CD8-positive, alpha-beta memory T cell (primary cell): ENCODE measurements at regions not wholly inside any gene's neighbourhood (a gene's known extent, or its start where the extent isn't known, plus 50 kb on each side); places are given as distances from the start of the nearest gene placed in this dataset.
A peak's percentile ranks its signal among the peaks of the same experiment; 100 is the strongest.
"Not testable (repeated sequence)": the region's sequence is repeated elsewhere in the genome, so short reads cannot be mapped to it uniquely, and the experiment has no call there.

Experiments
- CTCF ChIA-PET: fragments of 350-600 bp; sonication (Branson Sonifier 250); formaldehyde crosslinking; loops from one replicate; lab custom pipeline; 2021; ENCODE audit warnings: antibody characterized with exemption; lab: Charles Lee
- POLR2A ChIA-PET: fragments of 350-600 bp; sonication (Branson Sonifier 250); formaldehyde crosslinking; loops from one replicate; lab custom pipeline; 2021; ENCODE audit warnings: antibody characterized with exemption; lab: Charles Lee
- DNase-seq, 5 donors: peaks; one replicate each; pipeline versions ENCODE4 v3.0.0 to v3.0.0-alpha.2; 2020 to 2022; ENCODE audit warnings: mixed read lengths in 1 of 5
- H3K27ac ChIP-seq: one replicate; pipeline ENCODE4 v1.7.0; 2013; ENCODE audit warnings: low read depth, mild to moderate bottlenecking, low read length, moderate library complexity
- H3K27me3 ChIP-seq: 2 replicates; pipeline ENCODE4 v1.7.0; 2013; ENCODE audit warnings: low read length, mild to moderate bottlenecking; ENCODE audit not compliant: insufficient read depth, poor library complexity, severe bottlenecking
- H3K36me3 ChIP-seq: 2 replicates; pipeline ENCODE4 v1.7.0; 2013; ENCODE audit warnings: mild to moderate bottlenecking, low read length, moderate library complexity; ENCODE audit not compliant: insufficient read depth
- H3K4me1 ChIP-seq: 2 replicates; pipeline ENCODE4 v1.7.0; 2013; ENCODE audit warnings: mild to moderate bottlenecking, low read length, moderate library complexity; ENCODE audit not compliant: insufficient read depth
- H3K4me3 ChIP-seq: 2 replicates; pipeline ENCODE4 v1.7.0; 2013; ENCODE audit warnings: mild to moderate bottlenecking, low read length
- H3K9me3 ChIP-seq: 2 replicates; pipeline ENCODE4 v1.7.0; 2013; ENCODE audit warnings: mild to moderate bottlenecking, low read length
- H3K27ac Mint-ChIP-seq, 8 donors: one replicate each; pipeline ENCODE4 v1.8.0; 2020 to 2021; ENCODE audit warnings: mixed read lengths in 8 of 8, mild to moderate bottlenecking in 6 of 8, inconsistent platforms in 3 of 8, moderate library complexity in 3 of 8
- H3K27me3 Mint-ChIP-seq, 2 donors: one replicate each; pipeline ENCODE4 v1.8.0; 2020 to 2021; ENCODE audit warnings: mixed read lengths in 2 of 2, mild to moderate bottlenecking in 1 of 2, moderate library complexity in 1 of 2
- H3K36me3 Mint-ChIP-seq, 3 donors: one replicate each; pipeline ENCODE4 v1.8.0; 2020 to 2021; ENCODE audit warnings: mixed read lengths in 3 of 3, inconsistent platforms in 1 of 3, mild to moderate bottlenecking in 1 of 3
- H3K4me1 Mint-ChIP-seq, 3 donors: one replicate each; pipeline ENCODE4 v1.8.0; 2020 to 2021; ENCODE audit warnings: mixed read lengths in 3 of 3, inconsistent platforms in 1 of 3, mild to moderate bottlenecking in 1 of 3
- H3K4me3 Mint-ChIP-seq, 7 donors: one replicate each; pipeline ENCODE4 v1.8.0; 2020 to 2021; ENCODE audit warnings: mixed read lengths in 7 of 7, mild to moderate bottlenecking in 6 of 7, moderate library complexity in 4 of 7, inconsistent platforms in 2 of 7
- H3K9me3 Mint-ChIP-seq, 5 donors: one replicate each; pipeline ENCODE4 v1.8.0; 2020 to 2022; ENCODE audit warnings: mixed read lengths in 5 of 5, mild to moderate bottlenecking in 3 of 5, moderate library complexity in 2 of 5, inconsistent platforms in 1 of 5

- Mint-ChIP-seq H3K27ac (no peak overlapping the region), H3K4me1 (no peaks in the 10 kb centered on the region), H3K36me3 (no peaks in the 10 kb centered on the region), H3K27me3 (no peaks in the 10 kb centered on the region), H3K4me3 (no peak overlapping the region), H3K9me3 (peaks cover 15 to 39% (median 25%) of the 10 kb centered on the region in 5 donors)
- Histone ChIP-seq H3K9me3 (no peaks in the 10 kb centered on the region), H3K36me3 (no peaks in the 10 kb centered on the region), H3K4me1 (no peaks in the 10 kb centered on the region), H3K27ac (no peak overlapping the region), H3K4me3 (no peak overlapping the region), H3K27me3 (no peaks in the 10 kb centered on the region)
- ChIA-PET CTCF (no interaction called here), POLR2A (no interaction called here)
- DNase-seq = no peak
These were observed 409.0 kb downstream of the TECRL start for GRCh38 chr4:64000241-64000640.

DNA sequence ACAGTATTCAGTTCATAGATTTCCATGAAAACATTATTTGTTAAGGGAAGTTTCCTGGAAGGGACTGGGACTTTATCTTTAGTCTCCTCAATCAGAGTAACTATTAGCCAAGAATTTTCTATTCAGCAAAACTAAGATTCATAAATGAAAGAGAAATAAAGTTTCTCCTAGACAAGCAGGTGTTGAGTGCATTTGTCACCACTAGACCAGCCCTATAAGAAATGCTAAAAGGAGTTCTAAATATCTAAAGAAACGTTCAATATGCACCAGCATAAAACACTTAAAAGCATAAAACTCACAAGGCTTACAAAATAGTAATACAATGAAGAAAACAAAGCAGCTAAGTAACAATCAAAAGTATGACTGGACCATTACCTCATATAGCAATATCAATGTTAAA, 423.0 kb downstream of the TECRL start:
- Mint-ChIP-seq H3K27ac (no peak overlapping the region), H3K4me1 (no peaks in the 10 kb centered on the region), H3K4me3 (no peak overlapping the region), H3K9me3 (peaks cover 29 to 55% (median 30%) of the 10 kb centered on the region in 5 donors), H3K36me3 (peaks cover 0 to 2% (median 0%) of the 10 kb centered on the region in 3 donors), H3K27me3 (no peaks in the 10 kb centered on the region)
- Histone ChIP-seq H3K4me3 (no peak overlapping the region), H3K27ac (no peak overlapping the region), H3K4me1 (no peaks in the 10 kb centered on the region), H3K9me3 (no peaks in the 10 kb centered on the region), H3K36me3 (no peaks in the 10 kb centered on the region), H3K27me3 (no peaks in the 10 kb centered on the region)
- no peak for DNase-seq
- ChIA-PET POLR2A (no interaction called here), CTCF (no interaction called here)

DNA sequence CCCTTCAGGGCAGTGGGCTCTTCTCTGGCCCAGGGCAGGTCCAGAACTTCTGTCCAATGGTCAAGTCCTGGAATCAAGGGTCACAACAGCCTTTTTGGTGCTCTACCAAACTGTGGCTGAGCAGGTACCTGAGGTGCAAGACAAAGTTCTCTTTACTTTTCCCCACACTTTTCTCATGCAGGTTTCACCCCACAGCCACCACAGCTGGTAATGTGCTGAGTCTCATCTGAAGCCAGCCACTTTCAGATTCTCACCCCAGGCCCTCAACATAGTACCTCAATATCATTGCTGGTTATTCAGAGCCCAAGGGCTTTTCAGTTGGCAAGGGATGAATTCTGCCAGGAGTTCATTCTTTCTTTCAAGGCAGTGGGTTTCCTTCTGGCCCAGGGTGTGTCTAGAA, 426.0 kb downstream of the TECRL start:
- H3K27ac ChIP-seq = no peak overlapping the region
- H3K4me1 Mint-ChIP-seq = no peaks in the 10 kb centered on the region
- H3K27me3 Mint-ChIP-seq = no peaks in the 10 kb centered on the region
- no peaks in the 10 kb centered on the region for H3K4me1 ChIP-seq
- H3K4me3 Mint-ChIP-seq = no peak overlapping the region
- peaks cover 23 to 42% (median 33%) of the 10 kb centered on the region in 5 donors for H3K9me3 Mint-ChIP-seq
- peaks cover 0 to 2% (median 0%) of the 10 kb centered on the region in 3 donors for H3K36me3 Mint-ChIP-seq
- H3K4me3 ChIP-seq = no peak overlapping the region
- H3K27me3 ChIP-seq = no peaks in the 10 kb centered on the region
- H3K9me3 ChIP-seq = no peaks in the 10 kb centered on the region
- H3K36me3 ChIP-seq = no peaks in the 10 kb centered on the region
- H3K27ac Mint-ChIP-seq = no peak overlapping the region
- ChIA-PET POLR2A (no interaction called here), CTCF (no interaction called here)
- DNase-seq = no peak

DNA sequence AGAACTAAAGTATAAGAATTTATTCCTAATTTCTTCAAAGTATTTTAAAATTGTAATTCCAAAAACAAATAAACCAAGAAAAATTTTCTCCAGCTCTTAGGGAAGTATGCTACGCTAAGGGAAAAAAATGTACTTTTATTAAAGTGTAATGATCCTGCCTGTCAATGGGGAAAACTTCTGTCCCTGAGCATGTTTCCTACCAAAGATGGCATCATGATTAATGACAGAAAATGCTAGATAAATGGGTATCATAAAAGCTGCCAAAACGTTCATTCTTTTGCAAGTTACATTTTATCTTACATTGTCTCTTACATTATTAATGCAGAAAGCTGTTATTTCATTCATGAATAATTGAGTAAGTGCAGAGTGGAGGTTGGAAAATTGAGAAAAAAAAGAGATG, 443.4 kb downstream of the TECRL start:
- no peaks in the 10 kb centered on the region for H3K27me3 ChIP-seq
- H3K27ac ChIP-seq = no peak overlapping the region
- no peak for DNase-seq
- Mint-ChIP-seq H3K9me3 (peaks cover 2 to 33% (median 5%) of the 10 kb centered on the region in 5 donors), H3K27me3 (no peaks in the 10 kb centered on the region), H3K4me3 (no peak overlapping the region), H3K36me3 (no peaks in the 10 kb centered on the region), H3K4me1 (no peaks in the 10 kb centered on the region), H3K27ac (no peak overlapping the region)
- POLR2A ChIA-PET = no interaction called here
- H3K4me1 ChIP-seq = no peaks in the 10 kb centered on the region
- CTCF ChIA-PET = no interaction called here
- no peaks in the 10 kb centered on the region for H3K36me3 ChIP-seq
- no peak overlapping the region for H3K4me3 ChIP-seq
- no peaks in the 10 kb centered on the region for H3K9me3 ChIP-seq

DNA sequence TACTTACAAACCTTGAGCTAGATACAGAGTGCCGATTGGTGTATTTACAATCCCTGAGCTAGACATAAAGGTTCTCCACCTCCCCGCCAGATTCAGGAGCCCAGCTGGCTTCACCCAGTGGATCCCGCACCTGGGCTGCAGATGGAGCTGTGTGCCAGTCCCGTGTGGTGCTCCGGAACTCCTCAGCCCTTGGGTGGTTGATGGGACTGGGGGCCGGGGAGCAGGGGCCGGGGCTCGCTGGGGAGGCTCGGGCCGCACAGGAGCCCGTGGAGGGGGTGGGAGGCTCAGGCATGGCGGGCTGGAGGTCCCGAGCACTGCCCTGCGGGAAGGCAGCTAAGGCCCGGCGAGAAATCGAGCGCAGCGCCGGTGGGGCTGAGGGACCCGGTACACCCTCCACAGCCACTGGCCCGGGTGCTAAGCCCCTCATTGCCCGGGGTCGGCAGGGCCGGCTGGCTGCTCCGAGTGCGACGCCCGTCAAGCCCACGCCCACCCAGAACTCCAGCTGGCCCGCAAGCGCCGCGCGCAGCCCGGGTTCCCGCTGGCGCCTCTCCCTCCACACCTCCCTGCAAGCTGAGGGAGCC, 466.5 kb downstream of the TECRL start:
- CTCF ChIA-PET, DNase-seq, H3K27ac Mint-ChIP-seq, H3K4me1 ChIP-seq, H3K36me3 ChIP-seq, H3K4me3 ChIP-seq, H3K27me3 Mint-ChIP-seq, H3K27me3 ChIP-seq, H3K4me3 Mint-ChIP-seq, H3K9me3 ChIP-seq, H3K36me3 Mint-ChIP-seq, POLR2A ChIA-PET, H3K4me1 Mint-ChIP-seq, H3K27ac ChIP-seq: not testable (repeated sequence)
- H3K9me3 Mint-ChIP-seq = peaks cover 8 to 41% (median 14%) of the 10 kb centered on the region in 5 donors

- Mint-ChIP-seq H3K27ac (peak overlapping the region in 1 of 8 donors; percentile 0), H3K4me1 (no peaks in the 10 kb centered on the region), H3K4me3 (no peak overlapping the region), H3K36me3 (no peaks in the 10 kb centered on the region), H3K27me3 (no peaks in the 10 kb centered on the region), H3K9me3 (peaks cover 5 to 33% (median 12%) of the 10 kb centered on the region in 5 donors)
- H3K4me1 ChIP-seq = no peaks in the 10 kb centered on the region
- no peaks in the 10 kb centered on the region for H3K9me3 ChIP-seq
- no peak for DNase-seq
- no peaks in the 10 kb centered on the region for H3K36me3 ChIP-seq
- ChIA-PET CTCF (no interaction called here), POLR2A (no interaction called here)
- no peak overlapping the region for H3K27ac ChIP-seq
- no peaks in the 10 kb centered on the region for H3K27me3 ChIP-seq
- H3K4me3 ChIP-seq = no peak overlapping the region
These were observed 471.3 kb downstream of the TECRL start for GRCh38 chr4:63937961-63938360.

- Mint-ChIP-seq H3K36me3 (no peaks in the 10 kb centered on the region), H3K4me1 (no peaks in the 10 kb centered on the region), H3K27me3 (no peaks in the 10 kb centered on the region), H3K4me3 (no peak overlapping the region), H3K9me3 (peaks cover 6 to 16% (median 10%) of the 10 kb centered on the region in 5 donors), H3K27ac (no peak overlapping the region)
- ChIA-PET CTCF (no interaction called here), POLR2A (interaction anchor here (0.6 kb wide), 1 partner anchor 12 kb away, joined by 3 read pairs; no protein-coding TSS in a partner anchor)
- H3K27ac ChIP-seq = no peak overlapping the region
- H3K36me3 ChIP-seq = no peaks in the 10 kb centered on the region
- no peaks in the 10 kb centered on the region for H3K4me1 ChIP-seq
- peaks cover 4% of the 10 kb centered on the region for H3K9me3 ChIP-seq
- no peaks in the 10 kb centered on the region for H3K27me3 ChIP-seq
- no peak overlapping the region for H3K4me3 ChIP-seq
- peak in 1 of 5 donors; percentile 27 for DNase-seq
These were observed 487.1 kb downstream of the TECRL start for GRCh38 chr4:63922146-63922545.

GRCh38 chr4:63921561-63921960, 487.7 kb downstream of the TECRL start:
- Histone ChIP-seq H3K4me3 (no peak overlapping the region), H3K9me3 (peaks cover 4% of the 10 kb centered on the region), H3K27ac (no peak overlapping the region), H3K27me3 (no peaks in the 10 kb centered on the region), H3K36me3 (no peaks in the 10 kb centered on the region), H3K4me1 (no peaks in the 10 kb centered on the region)
- Mint-ChIP-seq H3K27me3 (no peaks in the 10 kb centered on the region), H3K4me1 (no peaks in the 10 kb centered on the region), H3K27ac (no peak overlapping the region), H3K9me3 (peaks cover 6 to 16% (median 12%) of the 10 kb centered on the region in 5 donors), H3K4me3 (no peak overlapping the region), H3K36me3 (no peaks in the 10 kb centered on the region)
- DNase-seq = no peak
- CTCF ChIA-PET = no interaction called here
- POLR2A ChIA-PET = interaction anchor here (0.6 kb wide), 1 partner anchor 12 kb away, joined by 3 read pairs; no protein-coding TSS in a partner anchor
